Upper lobe of right lung (tissue), 1 donor: ENCODE measurements at regions not wholly inside any gene's neighbourhood (a gene's known extent, or its start where the extent isn't known, plus 50 kb on each side); places are given as distances from the start of the nearest gene placed in this dataset.

Experiments
- ATAC-seq: fragments of 200-7000 bp; cut with Tn5 transposase; one replicate; pipeline ENCODE4 v1.9.1; 2020; ENCODE audit warnings: mild to moderate bottlenecking, moderate library complexity
- DNase-seq: peaks from one replicate; pipeline ENCODE4 v3.0.0-alpha.2; 2020
- H3K27ac ChIP-seq: fragments of 200-600 bp; one replicate; pipeline ENCODE4 v1.8.0; 2022
- H3K27me3 ChIP-seq: fragments of 200-600 bp; one replicate; pipeline ENCODE4 v1.8.0; 2022; ENCODE audit warnings: mild to moderate bottlenecking
- H3K36me3 ChIP-seq: fragments of 200-600 bp; one replicate; pipeline ENCODE4 v1.8.0; 2022
- H3K4me1 ChIP-seq: fragments of 200-600 bp; one replicate; pipeline ENCODE4 v1.8.0; 2022
- H3K4me3 ChIP-seq: fragments of 200-600 bp; one replicate; pipeline ENCODE4 v1.8.0; 2022; ENCODE audit warnings: mild to moderate bottlenecking
- H3K9me3 ChIP-seq: fragments of 200-600 bp; one replicate; pipeline ENCODE4 v1.8.0; 2022
- intact Hi-C: fragments of 100-400 bp; cut with DNase I; formaldehyde crosslinking; loops from one replicate; pipeline ENCODE4 v1.11.0; 2022
- TF ChIP-seq, protein P1 (sequence below): fragments of 200-600 bp; IDR thresholded peaks from one replicate; pipeline ENCODE4 v1.8.0; 2022; ENCODE audit warnings: antibody characterized with exemption
- donor health status: DM: no; HTN: yes; CAD: no; lungs with severe emphysema.

DNA sequence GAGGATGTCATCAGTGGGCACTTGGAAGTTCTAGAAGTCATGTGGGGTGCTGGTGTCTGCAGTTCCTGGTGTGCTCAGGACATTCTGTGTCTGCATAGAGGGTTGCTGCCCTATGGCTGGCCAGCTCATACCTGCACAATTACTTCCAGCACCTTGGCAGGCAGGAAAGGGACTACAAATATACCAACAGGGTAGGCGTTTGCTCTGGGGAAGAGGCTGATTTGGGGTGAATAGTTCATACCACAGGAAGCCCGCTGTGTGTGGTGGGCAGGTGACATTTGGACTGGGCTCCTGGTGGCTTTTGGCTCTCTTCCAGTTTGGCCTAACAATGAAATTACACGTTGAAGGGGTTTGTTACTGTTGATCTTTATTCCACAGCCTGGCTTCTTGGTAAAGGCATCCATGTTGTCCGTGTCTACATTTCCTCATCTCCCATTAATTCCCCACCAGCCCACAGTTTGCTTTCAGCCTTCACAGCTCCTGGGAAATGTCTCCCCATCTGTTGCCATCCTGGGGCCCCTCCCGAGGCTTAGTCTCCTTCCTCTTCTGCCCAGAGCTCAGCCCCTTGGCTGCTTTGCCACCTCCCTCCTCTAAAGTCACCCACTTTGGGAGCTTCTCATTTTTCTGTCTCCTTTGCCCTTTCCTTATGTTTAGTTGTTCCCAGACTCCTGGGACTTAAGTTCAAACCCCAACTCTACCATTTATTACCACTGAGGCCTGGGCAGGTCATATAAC is 88.1 kb downstream of the RSPH3 start:
- no peaks in the 10 kb centered on the region for H3K9me3 ChIP-seq
- ATAC-seq (peak; percentile 50), DNase-seq (no peak)
- no peaks in the 10 kb centered on the region for H3K27me3 ChIP-seq
- intact Hi-C loops: no loop called here
- no peak overlapping the region for H3K27ac ChIP-seq
- H3K4me3 ChIP-seq: no peak overlapping the region
- no peaks in the 10 kb centered on the region for H3K36me3 ChIP-seq
- peaks cover 3% of the 10 kb centered on the region for H3K4me1 ChIP-seq
- TF ChIP-seq, protein P1, sequence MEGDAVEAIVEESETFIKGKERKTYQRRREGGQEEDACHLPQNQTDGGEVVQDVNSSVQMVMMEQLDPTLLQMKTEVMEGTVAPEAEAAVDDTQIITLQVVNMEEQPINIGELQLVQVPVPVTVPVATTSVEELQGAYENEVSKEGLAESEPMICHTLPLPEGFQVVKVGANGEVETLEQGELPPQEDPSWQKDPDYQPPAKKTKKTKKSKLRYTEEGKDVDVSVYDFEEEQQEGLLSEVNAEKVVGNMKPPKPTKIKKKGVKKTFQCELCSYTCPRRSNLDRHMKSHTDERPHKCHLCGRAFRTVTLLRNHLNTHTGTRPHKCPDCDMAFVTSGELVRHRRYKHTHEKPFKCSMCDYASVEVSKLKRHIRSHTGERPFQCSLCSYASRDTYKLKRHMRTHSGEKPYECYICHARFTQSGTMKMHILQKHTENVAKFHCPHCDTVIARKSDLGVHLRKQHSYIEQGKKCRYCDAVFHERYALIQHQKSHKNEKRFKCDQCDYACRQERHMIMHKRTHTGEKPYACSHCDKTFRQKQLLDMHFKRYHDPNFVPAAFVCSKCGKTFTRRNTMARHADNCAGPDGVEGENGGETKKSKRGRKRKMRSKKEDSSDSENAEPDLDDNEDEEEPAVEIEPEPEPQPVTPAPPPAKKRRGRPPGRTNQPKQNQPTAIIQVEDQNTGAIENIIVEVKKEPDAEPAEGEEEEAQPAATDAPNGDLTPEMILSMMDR: no peak

DNA sequence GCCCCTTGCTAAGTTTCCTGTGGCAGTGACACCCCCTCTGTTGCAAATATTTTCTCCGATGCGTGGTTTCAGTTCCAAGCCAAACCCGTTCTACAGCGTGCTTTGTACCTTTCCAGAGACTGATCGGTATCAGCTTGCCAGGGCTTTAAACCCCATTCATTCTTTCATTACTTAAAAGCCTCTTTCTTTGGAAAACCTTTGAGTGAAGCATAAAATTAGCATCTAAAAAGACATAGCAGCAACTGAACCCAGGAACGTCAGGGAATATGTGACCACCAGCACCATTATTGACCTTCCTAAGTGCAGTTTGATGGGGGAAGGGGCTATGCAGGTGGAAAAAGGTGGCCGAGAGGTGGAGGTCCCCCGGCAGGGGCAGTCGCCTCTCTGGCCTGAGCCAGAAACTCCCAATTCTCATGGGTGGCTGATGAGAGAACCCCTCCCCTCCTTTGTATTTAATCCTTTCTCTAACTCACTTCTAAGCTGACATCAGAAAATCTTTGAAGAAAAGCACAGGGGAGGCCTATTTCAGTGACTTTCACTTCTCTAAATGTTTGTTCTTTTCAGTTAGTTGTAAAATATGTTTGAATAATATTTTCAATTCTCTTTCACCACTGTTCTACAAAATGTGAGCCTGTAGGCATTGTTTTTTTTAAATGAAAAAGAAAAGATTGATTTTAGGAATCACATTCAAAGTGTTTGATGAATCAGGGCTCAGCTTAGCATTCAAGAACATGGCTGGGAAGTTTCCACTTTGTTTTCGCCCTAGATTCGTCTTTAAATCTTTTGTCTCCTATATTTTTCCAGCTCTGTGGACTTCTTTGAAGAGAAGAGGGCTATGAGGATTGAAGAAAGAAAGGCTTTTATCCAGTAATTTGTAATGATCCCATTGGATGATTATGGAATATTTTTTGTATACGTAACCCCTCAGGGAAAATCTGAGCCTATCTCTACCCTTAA is 89.2 kb downstream of the RSPH3 start:
- TF ChIP-seq, protein P1: no peak
- peak; percentile 73 for ATAC-seq
- intact Hi-C loops: no loop called here

DNA sequence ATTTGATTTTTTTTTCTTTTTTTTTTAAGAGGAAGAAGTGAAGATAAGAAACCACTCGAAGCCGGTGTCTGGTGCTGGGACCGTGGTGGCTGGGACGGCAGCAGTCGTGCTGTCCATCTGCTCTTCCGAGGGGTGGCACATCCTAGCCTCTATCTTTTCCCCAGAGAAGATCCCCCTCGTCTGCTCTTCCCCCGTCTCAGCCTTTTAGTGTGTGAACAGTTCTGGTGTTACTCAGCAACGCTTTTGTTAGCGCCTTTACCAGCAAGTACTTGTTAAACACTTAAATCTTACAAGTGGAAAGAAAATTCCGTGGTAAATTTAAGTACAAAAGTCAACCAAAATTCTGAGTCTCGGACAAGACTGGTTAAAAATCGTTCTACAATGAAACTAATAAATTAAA is 90.1 kb downstream of the RSPH3 start:
- TF ChIP-seq, protein P1: no peak
- Histone ChIP-seq H3K36me3 (no peaks in the 10 kb centered on the region), H3K27ac (peak overlapping the region; percentile 63), H3K27me3 (no peaks in the 10 kb centered on the region), H3K4me1 (peaks cover 3% of the 10 kb centered on the region), H3K9me3 (peaks cover 6% of the 10 kb centered on the region), H3K4me3 (peak overlapping the region; percentile 15)
- intact Hi-C loops: no loop called here
- no peak for DNase-seq
- ATAC-seq: peak; percentile 62

More for the DNA sequence above, 89.2 kb downstream of the RSPH3 start:
- Histone ChIP-seq H3K4me1 (peaks cover 3% of the 10 kb centered on the region), H3K27me3 (no peaks in the 10 kb centered on the region), H3K9me3 (peaks cover 2% of the 10 kb centered on the region), H3K4me3 (peak overlapping the region; percentile 15), H3K27ac (peak overlapping the region; percentile 63), H3K36me3 (no peaks in the 10 kb centered on the region)
- DNase-seq: no peak

DNA sequence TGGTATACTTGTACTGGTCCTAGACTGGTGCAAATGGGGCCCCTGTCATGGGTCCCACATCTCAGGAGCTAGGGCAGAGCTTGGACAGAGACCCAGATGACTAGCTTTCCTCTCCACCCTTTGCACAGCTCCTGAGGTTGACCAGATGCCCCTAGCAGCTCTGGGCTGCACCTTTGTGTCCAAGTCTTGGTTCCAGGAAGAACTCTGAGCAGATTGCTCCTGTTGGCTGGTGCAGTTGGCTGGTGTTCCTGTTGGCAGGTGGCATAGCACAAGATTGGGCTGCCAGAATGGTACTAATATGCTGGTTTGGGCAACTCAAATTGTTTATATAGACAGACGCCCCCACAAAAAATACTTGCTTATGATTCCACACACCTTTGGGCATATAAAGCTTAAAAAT is 89.4 kb upstream of the EZR start:
- intact Hi-C loops: no loop called here
- ATAC-seq (no peak), DNase-seq (no peak)
- TF ChIP-seq, protein P1: no peak
- Histone ChIP-seq H3K27me3 (no peaks in the 10 kb centered on the region), H3K4me1 (peaks cover 3% of the 10 kb centered on the region), H3K9me3 (peaks cover 6% of the 10 kb centered on the region), H3K36me3 (no peaks in the 10 kb centered on the region), H3K27ac (no peak overlapping the region), H3K4me3 (no peak overlapping the region)

DNA sequence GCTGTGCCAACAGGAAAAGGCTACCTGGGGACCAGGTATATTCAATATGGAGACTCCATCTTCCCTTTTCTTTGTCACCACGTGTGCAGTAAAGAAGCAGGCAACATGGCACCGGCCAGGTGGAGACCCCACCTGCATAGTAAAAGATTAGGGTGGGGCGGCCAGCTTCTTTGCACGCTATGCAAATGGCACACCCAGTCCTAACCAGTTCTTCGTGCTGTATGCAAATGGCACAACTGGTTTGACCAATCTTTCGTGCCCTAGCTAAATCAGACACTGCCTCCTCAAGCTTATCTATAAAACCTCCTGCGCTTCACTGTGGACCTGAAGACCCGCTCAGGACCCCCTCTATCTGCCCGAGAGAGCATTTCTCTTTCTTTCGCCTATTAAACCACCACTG is 88.8 kb upstream of the EZR start:
- no peak for DNase-seq
- Histone ChIP-seq H3K27me3 (no peaks in the 10 kb centered on the region), H3K4me3 (no peak overlapping the region)

More for the DNA sequence above, 88.8 kb upstream of the EZR start:
- Histone ChIP-seq H3K27ac (no peak overlapping the region), H3K9me3 (peaks cover 6% of the 10 kb centered on the region), H3K36me3 (no peaks in the 10 kb centered on the region), H3K4me1 (peaks cover 3% of the 10 kb centered on the region)
- intact Hi-C loops: no loop called here
- no peak for ATAC-seq
- TF ChIP-seq, protein P1: no peak
